Left forelimb (tissue), 1 donor: ENCODE measurements at regions not wholly inside any gene's neighbourhood (a gene's known extent, or its start where the extent isn't known, plus 50 kb on each side); places are given as distances from the start of the nearest gene placed in this dataset.
"Not testable (repeated sequence)": the region's sequence is repeated elsewhere in the genome, so short reads cannot be mapped to it uniquely, and the experiment has no call there.

Experiments used
- DNase-seq: peaks from one replicate; pipeline ENCODE4 v3.0.0-alpha.2; 2018; ENCODE audit warnings: low spot score

DNA sequence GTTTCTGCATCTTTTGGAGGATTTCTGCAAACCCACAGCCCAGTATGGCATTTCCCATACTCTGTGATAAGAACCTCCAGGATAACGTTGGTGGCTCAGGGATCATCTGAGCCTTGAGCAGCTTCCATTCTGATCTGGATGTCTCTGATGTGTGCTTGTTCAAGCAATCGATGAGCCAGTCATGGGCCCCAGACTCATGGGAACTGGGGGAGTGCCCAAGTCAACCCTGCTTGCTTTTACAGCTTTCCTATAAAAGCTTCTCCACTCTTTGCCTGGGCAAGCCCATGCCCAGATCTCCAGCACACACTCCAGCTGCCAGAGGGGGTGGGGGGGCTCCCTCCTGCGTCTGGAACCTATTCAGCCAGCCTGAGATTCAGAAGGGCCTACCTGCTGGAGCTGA lies 207.6 kb upstream of the PLGLB2 start:
- not testable (repeated sequence) for DNase-seq

GRCh38 chr2:87542599-87543174 lies 205.2 kb upstream of the PLGLB2 start:
- not testable (repeated sequence) for DNase-seq

GRCh38 chr2:87543797-87544196 lies 204.1 kb upstream of the PLGLB2 start:
- not testable (repeated sequence) for DNase-seq

GRCh38 chr2:87547106-87547505 lies 200.8 kb upstream of the PLGLB2 start:
- DNase-seq = not testable (repeated sequence)

DNA sequence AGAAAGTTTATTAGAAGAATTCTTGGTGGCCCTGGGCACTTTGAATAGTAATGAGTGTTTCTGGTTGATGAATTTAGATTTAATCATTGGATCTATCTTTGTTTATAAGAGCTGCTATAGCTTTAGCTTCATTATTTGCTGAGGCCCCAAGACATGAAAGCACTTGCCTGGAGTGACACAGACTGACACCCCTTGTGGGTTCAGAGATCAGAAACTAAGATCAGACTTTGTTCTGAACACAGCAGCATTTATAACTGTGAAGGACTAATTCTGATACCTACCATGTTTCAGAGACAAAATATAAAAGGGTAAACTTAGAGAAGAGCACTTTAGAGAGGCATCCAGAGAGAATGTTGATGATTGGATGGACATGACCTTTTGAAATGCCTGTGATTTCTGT lies 199.9 kb upstream of the PLGLB2 start:
- not testable (repeated sequence) for DNase-seq

- DNase-seq = not testable (repeated sequence)
These were observed 199.0 kb upstream of the PLGLB2 start for GRCh38 chr2:87548681-87549536.

- not testable (repeated sequence) for DNase-seq
These were observed 198.2 kb upstream of the PLGLB2 start for GRCh38 chr2:87549561-87550202.

- DNase-seq = not testable (repeated sequence)
These were observed 193.2 kb upstream of the PLGLB2 start for GRCh38 chr2:87554678-87555077.

- DNase-seq = not testable (repeated sequence)
These were observed 192.8 kb upstream of the PLGLB2 start for GRCh38 chr2:87555082-87555481.

DNA sequence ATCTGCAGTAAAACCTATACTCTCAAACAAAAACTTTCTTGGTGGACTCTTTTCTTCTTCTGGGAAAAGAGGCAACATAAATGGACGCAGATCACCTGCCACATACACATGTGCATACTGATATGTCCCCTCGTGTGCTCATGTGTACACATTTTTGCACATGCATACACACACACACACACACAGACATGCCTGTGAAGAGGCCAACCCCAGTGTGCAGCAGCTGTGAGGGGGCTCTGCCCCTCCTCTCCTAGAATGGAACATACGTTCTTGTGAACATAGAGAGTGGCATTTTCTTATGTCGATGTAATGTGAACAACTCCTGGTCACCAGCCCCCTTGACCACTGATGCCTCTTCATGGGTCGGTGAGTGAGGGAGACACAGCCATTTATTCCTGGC lies 188.9 kb upstream of the PLGLB2 start:
- DNase-seq = not testable (repeated sequence)

- not testable (repeated sequence) for DNase-seq
These were observed 188.2 kb upstream of the PLGLB2 start for GRCh38 chr2:87559735-87560134.

- DNase-seq = not testable (repeated sequence)
These were observed 182.8 kb upstream of the PLGLB2 start for GRCh38 chr2:87565116-87565515.

DNA sequence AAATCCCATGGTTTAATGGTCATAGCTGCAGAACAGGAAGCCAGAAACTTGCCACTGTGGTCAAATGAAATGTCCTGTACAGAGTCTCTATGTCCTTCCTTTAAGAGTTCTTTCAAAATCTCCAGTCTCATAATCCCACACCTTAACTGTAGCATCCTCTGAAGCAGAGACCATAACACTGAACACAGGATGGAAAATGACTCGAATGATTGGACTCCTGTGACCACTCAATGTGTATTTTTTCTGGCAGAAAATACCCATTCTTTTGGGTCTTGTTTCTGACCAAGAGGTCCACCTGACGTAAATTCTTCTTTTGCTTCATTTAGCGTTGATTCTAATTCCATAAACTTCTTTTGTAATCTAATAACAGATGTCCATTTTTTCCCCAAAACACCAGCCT lies 181.4 kb upstream of the PLGLB2 start:
- not testable (repeated sequence) for DNase-seq

DNA sequence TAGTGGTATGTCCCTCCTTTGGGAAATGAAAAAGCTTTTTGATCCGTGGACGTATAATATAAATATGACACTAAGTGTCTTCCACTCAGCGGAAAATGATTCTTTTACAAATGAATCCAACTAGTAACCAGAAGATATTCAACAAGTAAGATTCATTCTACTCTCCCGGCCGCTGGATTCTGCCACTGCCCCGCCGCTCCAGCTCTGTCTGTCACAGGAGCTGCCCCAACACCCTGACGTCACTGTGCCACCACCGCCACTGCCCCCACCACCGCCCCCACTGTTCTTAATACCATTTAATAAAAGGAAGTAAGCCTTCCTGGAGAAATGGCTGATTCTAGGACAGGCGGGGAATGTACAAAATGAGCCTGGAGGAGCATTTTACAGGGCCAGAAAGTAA lies 180.8 kb upstream of the PLGLB2 start:
- not testable (repeated sequence) for DNase-seq

DNA sequence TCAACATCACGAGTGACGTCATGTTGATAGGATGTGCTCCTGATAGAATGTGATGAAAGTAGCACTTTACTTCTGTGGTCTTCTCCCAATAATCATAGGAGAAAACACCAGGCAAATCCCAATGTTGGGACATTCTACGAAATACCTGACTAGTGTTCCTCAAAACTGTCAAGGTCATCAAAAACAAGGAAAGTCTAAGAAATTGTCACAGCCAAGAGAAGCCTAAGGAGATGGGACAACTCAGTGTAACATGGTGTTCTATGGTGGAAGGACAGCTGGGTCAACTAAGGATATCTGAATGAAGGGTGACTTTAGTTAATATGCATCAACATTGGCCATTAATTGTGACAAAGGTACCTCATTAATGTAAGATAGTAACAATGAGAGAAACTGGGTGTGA lies 180.0 kb upstream of the PLGLB2 start:
- not testable (repeated sequence) for DNase-seq

DNA sequence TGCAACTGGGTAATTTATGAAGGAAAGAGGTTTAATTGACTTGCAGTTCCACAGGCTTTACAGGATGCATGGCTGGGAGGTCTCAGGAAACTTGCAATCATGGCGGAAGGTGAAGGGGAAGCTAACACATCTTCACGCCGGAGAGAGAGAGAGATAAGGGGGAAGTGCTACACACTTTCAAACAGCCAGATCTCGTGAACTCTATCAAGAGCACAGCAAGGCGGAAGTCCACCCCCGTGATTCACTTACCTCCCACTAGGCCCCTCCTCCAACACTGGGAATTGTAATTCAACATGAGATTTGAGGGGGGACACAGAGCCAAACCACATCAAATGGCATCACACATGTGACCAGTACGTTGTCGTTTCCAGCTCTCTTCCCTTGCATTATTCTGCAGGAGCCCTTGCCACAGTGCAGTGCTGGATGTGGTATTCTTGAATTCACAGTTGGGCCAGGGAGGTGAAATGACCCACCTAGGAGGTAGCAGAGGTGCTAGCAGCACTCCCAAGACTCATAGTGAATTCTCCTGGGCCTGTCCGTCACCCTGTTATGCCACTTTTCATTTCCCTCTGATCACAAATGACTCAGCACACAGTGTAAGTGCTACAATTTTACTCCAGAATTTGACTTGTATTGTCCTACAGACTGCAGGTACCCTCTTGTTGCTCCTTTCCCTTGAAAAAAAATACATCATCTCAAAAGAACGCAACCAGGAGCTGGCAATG lies 179.2 kb upstream of the PLGLB2 start:
- not testable (repeated sequence) for DNase-seq

DNA sequence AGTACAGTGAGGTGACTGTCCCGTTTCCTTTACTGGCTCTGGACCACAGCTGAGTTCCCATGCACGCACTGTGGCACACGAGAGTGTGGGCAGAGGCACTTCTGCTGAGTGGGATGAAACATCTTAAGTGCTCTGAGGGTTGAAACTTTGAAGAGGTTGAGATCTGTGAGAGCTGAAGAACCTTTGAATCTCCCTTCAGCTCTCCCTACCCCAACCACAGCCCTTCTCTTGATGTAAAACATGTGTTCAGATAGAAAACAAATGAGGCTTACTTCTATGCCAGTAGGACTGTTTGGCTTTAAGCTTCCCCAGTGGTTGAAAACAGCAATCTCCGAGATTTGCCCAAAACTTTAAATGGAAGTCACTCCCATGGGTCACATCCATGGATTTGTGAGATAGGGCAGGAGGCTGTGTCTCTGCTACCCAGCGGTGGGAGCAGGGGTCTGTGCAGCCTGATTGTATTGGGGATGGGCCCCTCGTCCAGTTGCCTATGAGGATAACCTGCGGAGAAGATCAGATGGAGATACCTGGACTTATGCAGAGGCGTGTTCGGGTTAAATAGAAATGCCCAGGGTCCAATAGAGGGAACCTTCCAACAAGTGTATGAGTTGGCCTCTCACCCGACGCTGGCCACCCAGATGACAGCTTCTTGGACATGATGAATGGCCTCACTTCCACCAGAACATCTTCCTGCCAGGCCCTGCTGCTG lies 178.0 kb upstream of the PLGLB2 start:
- DNase-seq = not testable (repeated sequence)

GRCh38 chr2:87571889-87572465 lies 175.9 kb upstream of the PLGLB2 start:
- DNase-seq = not testable (repeated sequence)

DNA sequence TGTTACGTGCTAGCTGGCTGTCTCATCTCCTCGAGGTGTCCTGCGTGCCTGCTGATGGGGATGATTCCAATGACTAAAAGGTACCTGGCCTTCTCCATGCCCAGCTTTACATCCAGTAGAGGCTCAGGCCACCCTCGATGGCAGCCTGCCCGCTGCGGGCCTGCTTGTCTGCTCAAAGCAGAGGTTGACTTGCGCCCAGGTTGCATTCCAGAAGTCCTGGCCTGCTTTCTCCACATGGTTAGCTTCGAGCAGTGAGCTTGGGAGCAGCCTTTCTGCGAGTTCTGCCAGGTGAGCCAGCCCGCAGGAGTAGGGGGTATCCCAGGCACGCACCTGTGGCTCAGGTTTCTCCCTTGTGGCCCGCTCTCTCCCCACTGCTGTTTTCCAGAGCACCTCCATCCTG lies 175.0 kb upstream of the PLGLB2 start:
- DNase-seq = not testable (repeated sequence)

GRCh38 chr2:87573386-87574192 lies 174.3 kb upstream of the PLGLB2 start:
- DNase-seq = not testable (repeated sequence)
